PC-9 (cell line): ENCODE measurements at regions not wholly inside any gene's neighbourhood (a gene's known extent, or its start where the extent isn't known, plus 50 kb on each side); places are given as distances from the start of the nearest gene placed in this dataset.

Experiments
- EZH2 ChIP-seq: fragments of 200-600 bp; sonication (generic); IDR thresholded peaks from 2 replicates; pipeline ENCODE4 v1.8.0; 2017; ENCODE audit warnings: antibody characterized with exemption, low read depth
- TF ChIP-seq, protein P1 (sequence below): fragments of 200-600 bp; sonication (generic); conservative IDR thresholded peaks from 2 replicates; pipeline ENCODE4 v1.6.1; 2017; ENCODE audit warnings: mixed run types, antibody characterized with exemption, mild to moderate bottlenecking, moderate library complexity

- TF ChIP-seq EZH2, result no peak
- TF ChIP-seq, protein P1, sequence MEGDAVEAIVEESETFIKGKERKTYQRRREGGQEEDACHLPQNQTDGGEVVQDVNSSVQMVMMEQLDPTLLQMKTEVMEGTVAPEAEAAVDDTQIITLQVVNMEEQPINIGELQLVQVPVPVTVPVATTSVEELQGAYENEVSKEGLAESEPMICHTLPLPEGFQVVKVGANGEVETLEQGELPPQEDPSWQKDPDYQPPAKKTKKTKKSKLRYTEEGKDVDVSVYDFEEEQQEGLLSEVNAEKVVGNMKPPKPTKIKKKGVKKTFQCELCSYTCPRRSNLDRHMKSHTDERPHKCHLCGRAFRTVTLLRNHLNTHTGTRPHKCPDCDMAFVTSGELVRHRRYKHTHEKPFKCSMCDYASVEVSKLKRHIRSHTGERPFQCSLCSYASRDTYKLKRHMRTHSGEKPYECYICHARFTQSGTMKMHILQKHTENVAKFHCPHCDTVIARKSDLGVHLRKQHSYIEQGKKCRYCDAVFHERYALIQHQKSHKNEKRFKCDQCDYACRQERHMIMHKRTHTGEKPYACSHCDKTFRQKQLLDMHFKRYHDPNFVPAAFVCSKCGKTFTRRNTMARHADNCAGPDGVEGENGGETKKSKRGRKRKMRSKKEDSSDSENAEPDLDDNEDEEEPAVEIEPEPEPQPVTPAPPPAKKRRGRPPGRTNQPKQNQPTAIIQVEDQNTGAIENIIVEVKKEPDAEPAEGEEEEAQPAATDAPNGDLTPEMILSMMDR, result no peak
Observed at GRCh38 chr17:12579288-12579687, 86.4 kb upstream of the MYOCD start.
